Trophoblast cell (in vitro differentiated cells and primary cell): ENCODE measurements at regions not wholly inside any gene's neighbourhood (a gene's known extent, or its start where the extent isn't known, plus 50 kb on each side); places are given as distances from the start of the nearest gene placed in this dataset.

Experiments used
- DNase-seq, 2 donors: peaks; one replicate each; pipeline ENCODE4 v3.0.0-alpha.2; 2016
- H2AFZ ChIP-seq: 2 replicates; pipeline ENCODE4 v1.6.1; 2013; ENCODE audit warnings: low read length, moderate library complexity, mild to moderate bottlenecking; ENCODE audit not compliant: insufficient read depth, poor library complexity
- H2AK5ac ChIP-seq: 2 replicates; pipeline ENCODE4 v1.6.1; 2013; ENCODE audit warnings: mild to moderate bottlenecking, low read length
- H2BK120ac ChIP-seq: 2 replicates; pipeline ENCODE4 v1.6.1; 2013; ENCODE audit warnings: low read length, mild to moderate bottlenecking, moderate library complexity; ENCODE audit not compliant: insufficient read depth, poor library complexity
- H2BK12ac ChIP-seq: 2 replicates; pipeline ENCODE4 v1.6.1; 2013; ENCODE audit warnings: mild to moderate bottlenecking, low read length, moderate library complexity
- H2BK5ac ChIP-seq: 2 replicates; pipeline ENCODE4 v1.6.1; 2013; ENCODE audit warnings: low read length, low read depth, moderate library complexity, mild to moderate bottlenecking; ENCODE audit not compliant: poor library complexity
- H3K14ac ChIP-seq: 2 replicates; pipeline ENCODE4 v1.6.1; 2013; ENCODE audit warnings: mild to moderate bottlenecking, low read length
- H3K18ac ChIP-seq: 2 replicates; pipeline ENCODE4 v1.6.1; 2013; ENCODE audit warnings: mild to moderate bottlenecking, low read length
- H3K23ac ChIP-seq: 2 replicates; pipeline ENCODE4 v1.6.1; 2013; ENCODE audit warnings: low read length
- H3K27ac ChIP-seq: 2 replicates; pipeline ENCODE4 v1.5.1; 2013; ENCODE audit warnings: low read depth, mild to moderate bottlenecking, inconsistent platforms, low read length, moderate library complexity
- H3K27me3 ChIP-seq: 2 replicates; pipeline ENCODE4 v1.6.1; 2013; ENCODE audit warnings: inconsistent platforms, mild to moderate bottlenecking, low read length, moderate library complexity; ENCODE audit not compliant: insufficient read depth
- H3K36me3 ChIP-seq, 2 experiments: 1 replicate in 1 of 2; 2 replicates in 1 of 2; pipeline ENCODE4 v1.6.1; 2013; ENCODE audit warnings: low read length in 2 of 2, mild to moderate bottlenecking in 2 of 2, moderate library complexity in 1 of 2; ENCODE audit not compliant: insufficient read depth in 2 of 2, control insufficient read depth in 1 of 2
- H3K4ac ChIP-seq: 2 replicates; pipeline ENCODE4 v1.6.1; 2013; ENCODE audit warnings: low read depth, mild to moderate bottlenecking, low read length, moderate library complexity
- H3K4me1 ChIP-seq, 2 experiments: 1 replicate in 1 of 2; 2 replicates in 1 of 2; pipeline ENCODE4 v1.6.1; 2013; ENCODE audit warnings: low read length in 2 of 2, mild to moderate bottlenecking in 2 of 2, moderate library complexity in 1 of 2; ENCODE audit not compliant: insufficient read depth in 2 of 2, control insufficient read depth in 1 of 2
- H3K4me2 ChIP-seq: 2 replicates; pipeline ENCODE4 v1.6.1; 2013; ENCODE audit warnings: inconsistent platforms, mild to moderate bottlenecking, low read length, moderate library complexity
- H3K4me3 ChIP-seq: 2 replicates; pipeline ENCODE4 v1.5.1; 2013; ENCODE audit warnings: mild to moderate bottlenecking, low read depth, low read length, inconsistent platforms
- H3K79me1 ChIP-seq: one replicate; pipeline ENCODE4 v1.6.1; 2013; ENCODE audit warnings: low read length
- H3K79me2 ChIP-seq: 2 replicates; pipeline ENCODE4 v1.6.1; 2013; ENCODE audit warnings: low read length, mild to moderate bottlenecking; ENCODE audit not compliant: control insufficient read depth, insufficient read depth, poor library complexity
- H3K9ac ChIP-seq: 2 replicates; pipeline ENCODE4 v1.6.1; 2013; ENCODE audit warnings: mild to moderate bottlenecking, low read length
- H3K9me3 ChIP-seq: 2 replicates; pipeline ENCODE4 v1.6.1; 2013; ENCODE audit warnings: low read depth, mild to moderate bottlenecking, control low read depth, inconsistent platforms, low read length; ENCODE audit not compliant: insufficient read depth
- H4K12ac ChIP-seq: 2 replicates; pipeline ENCODE4 v1.6.1; 2013; ENCODE audit warnings: low read depth, mild to moderate bottlenecking, low read length, moderate library complexity
- H4K8ac ChIP-seq: 2 replicates; pipeline ENCODE4 v1.6.1; 2013; ENCODE audit warnings: low read depth, mild to moderate bottlenecking, low read length, moderate library complexity
- H4K91ac ChIP-seq: one replicate; pipeline ENCODE4 v1.6.1; 2013; ENCODE audit warnings: low read depth, mild to moderate bottlenecking, low read length, moderate library complexity
- WGBS: extraction: QIAGEN DNeasy Blood & Tissue Kit; methylation state at CpG from one replicate; pipeline ENCODE4 v1.1.7; 2013; ENCODE audit warnings: missing lambda C conversion rate; ENCODE audit not compliant: insufficient read length, insufficient coverage; ENCODE audit errors: extremely low coverage; 5-methylcytosine and 5-hydroxymethylcytosine counted together

GRCh38 chr3:16834753-16835152 lies 50.0 kb upstream of the PLCL2 start:
- no peaks in the 10 kb centered on the region for H3K36me3 ChIP-seq
- no peak overlapping the region for H2AFZ ChIP-seq
- no CpG with 5 or more reads among the region's 2 CpGs for WGBS
- H4K91ac ChIP-seq = no peak overlapping the region
- H4K8ac ChIP-seq = no peak overlapping the region
- no peak overlapping the region for H3K9ac ChIP-seq
- peaks cover 2% of the 10 kb centered on the region for H3K79me2 ChIP-seq
- no peak overlapping the region for H3K27ac ChIP-seq
- no peak overlapping the region for H3K14ac ChIP-seq
- no peak overlapping the region for H2AK5ac ChIP-seq
- H3K27me3 ChIP-seq = no peaks in the 10 kb centered on the region
- no peak overlapping the region for H3K23ac ChIP-seq
- H2BK5ac ChIP-seq = no peak overlapping the region
- no peak overlapping the region for H3K4me3 ChIP-seq
- no peak overlapping the region for H2BK12ac ChIP-seq
- H3K9me3 ChIP-seq = no peaks in the 10 kb centered on the region
- no peak overlapping the region for H3K4me2 ChIP-seq
- H3K79me1 ChIP-seq = peaks cover 6% of the 10 kb centered on the region
- peaks cover 7 to 9% of the 10 kb centered on the region in 2 experiments for H3K4me1 ChIP-seq
- no peak overlapping the region for H3K18ac ChIP-seq
- H4K12ac ChIP-seq = no peak overlapping the region
- no peak overlapping the region for H3K4ac ChIP-seq
- H2BK120ac ChIP-seq = no peak overlapping the region
- DNase-seq = no peak
